B cell (primary cell): ENCODE measurements at regions not wholly inside any gene's neighbourhood (a gene's known extent, or its start where the extent isn't known, plus 50 kb on each side); places are given as distances from the start of the nearest gene placed in this dataset.

Experiments
- ATAC-seq: fragments of 200-7000 bp; cut with Tn5 transposase; one replicate; pipeline ENCODE4 v1.10.0; 2021; ENCODE audit warnings: low read depth, mild to moderate bottlenecking, moderate number of reproducible peaks, moderate library complexity
- CTCF ChIA-PET: fragments of 350-600 bp; sonication (Branson Sonifier 250); formaldehyde crosslinking; loops from one replicate; lab custom pipeline; 2021; ENCODE audit warnings: antibody characterized with exemption, inconsistent platforms; lab: Charles Lee
- POLR2A ChIA-PET: fragments of 350-600 bp; sonication (Branson Sonifier 250); formaldehyde crosslinking; loops from one replicate; lab custom pipeline; 2021; ENCODE audit warnings: antibody characterized with exemption; lab: Charles Lee
- DNase-seq: peaks from one replicate; pipeline ENCODE4 v3.0.0; 2013
- H2AFZ ChIP-seq: 2 replicates; pipeline ENCODE4 v1.6.1; 2012; ENCODE audit warnings: mild to moderate bottlenecking, low read depth, low read length; ENCODE audit not compliant: insufficient read depth, poor library complexity, severe bottlenecking
- H3K27ac ChIP-seq, 2 donors: 1 replicate in 1 of 2; 2 replicates in 1 of 2; pipeline ENCODE4 v1.5.1; 2012 to 2013; ENCODE audit warnings: low read length in 2 of 2, mild to moderate bottlenecking in 2 of 2, moderate library complexity in 1 of 2
- H3K27me3 ChIP-seq, 4 experiments: fragments of 200-600 bp in 1 of 4; sonication (generic) in 1 of 4; replicated peaks in 1 of 4; 1 replicate in 2 of 4; 2 replicates in 2 of 4; pipeline versions ENCODE4 v1.6.1 to v1.7.0; 2013 to 2016; ENCODE audit warnings: low read length in 3 of 4, mild to moderate bottlenecking in 2 of 4, mixed read lengths in 1 of 4, moderate library complexity in 1 of 4; ENCODE audit not compliant: insufficient read depth in 4 of 4, control insufficient read depth in 3 of 4; ENCODE audit errors: control extremely low read depth in 1 of 4
- H3K36me3 ChIP-seq, 2 experiments: replicated peaks in 1 of 2; 1 replicate in 1 of 2; 2 replicates in 1 of 2; pipeline versions ENCODE4 v1.6.1 to v1.7.1; 2013; ENCODE audit warnings: low read length in 1 of 2; ENCODE audit not compliant: insufficient read depth in 2 of 2, control insufficient read depth in 1 of 2; ENCODE audit errors: control extremely low read depth in 1 of 2, extremely low read depth in 1 of 2
- H3K4me1 ChIP-seq, 2 donors: fragments of 200-600 bp in 1 of 2; sonication (generic) in 1 of 2; 1 replicate in 1 of 2; 2 replicates in 1 of 2; pipeline versions ENCODE4 v1.5.1 to v1.6.1; 2013 to 2017; ENCODE audit warnings: low read length in 2 of 2; ENCODE audit not compliant: control insufficient read depth in 2 of 2, insufficient read depth in 2 of 2
- H3K4me2 ChIP-seq: replicated peaks from 2 replicates; pipeline ENCODE3; 2012; ENCODE audit warnings: mild to moderate bottlenecking, low read depth, low read length; ENCODE audit not compliant: poor library complexity, severe bottlenecking
- H3K4me3 ChIP-seq, 5 experiments: fragments of 200-600 bp in 1 of 5; sonication (generic) in 1 of 5; 1 replicate in 3 of 5; 2 replicates in 2 of 5; pipeline versions ENCODE4 v1.5.1 to v1.7.0; 2011 to 2016; ENCODE audit warnings: low read length in 4 of 5, mild to moderate bottlenecking in 4 of 5, low read depth in 2 of 5, control low read depth in 1 of 5, moderate library complexity in 1 of 5; ENCODE audit not compliant: insufficient read depth in 1 of 5; ENCODE audit errors: control extremely low read depth in 1 of 5, extremely low read depth in 1 of 5
- H3K79me2 ChIP-seq: fragments of 200-600 bp; sonication (generic); one replicate; pipeline ENCODE4 v1.6.0; 2016; ENCODE audit warnings: low read length; ENCODE audit not compliant: control insufficient read depth, insufficient read depth
- H3K9ac ChIP-seq: fragments of 200-600 bp; sonication (generic); 2 replicates; pipeline ENCODE4 v1.6.1; 2017; ENCODE audit warnings: mild to moderate bottlenecking, low read length, moderate library complexity
- H3K9me3 ChIP-seq, 3 donors: one replicate each; pipeline versions ENCODE4 v1.6.1 to v1.7.1; 2013; ENCODE audit warnings: low read length in 2 of 3; ENCODE audit not compliant: control insufficient read depth in 2 of 3, insufficient read depth in 1 of 3; ENCODE audit errors: control extremely low read depth in 1 of 3
- H4K20me1 ChIP-seq: 2 replicates; pipeline ENCODE4 v1.6.0; 2012; ENCODE audit warnings: mild to moderate bottlenecking, low read length; ENCODE audit not compliant: insufficient read depth, control insufficient read depth, poor library complexity, severe bottlenecking
- H3K27ac Mint-ChIP-seq: one replicate; pipeline ENCODE4 v1.8.0; 2021; ENCODE audit warnings: mixed read lengths
- H3K27me3 Mint-ChIP-seq: one replicate; pipeline ENCODE4 v1.8.0; 2021; ENCODE audit warnings: mixed read lengths
- H3K4me1 Mint-ChIP-seq: one replicate; pipeline ENCODE4 v1.8.0; 2021; ENCODE audit warnings: mixed read lengths
- H3K4me3 Mint-ChIP-seq: one replicate; pipeline ENCODE4 v1.8.0; 2021; ENCODE audit warnings: mixed read lengths
- H3K9me3 Mint-ChIP-seq: one replicate; pipeline ENCODE4 v1.8.0; 2022; ENCODE audit warnings: mixed read lengths; ENCODE audit not compliant: insufficient read depth
- EZH2 ChIP-seq: IDR thresholded peaks from 2 replicates; pipeline ENCODE4 v1.6.1; 2012; ENCODE audit warnings: borderline replicate concordance, low read depth, mild to moderate bottlenecking, moderate library complexity, low read length; ENCODE audit not compliant: insufficient read depth, poor library complexity, severe bottlenecking
- WGBS: methylation state at CpG from one replicate; pipeline ENCODE4 v1.1.5; 2013; ENCODE audit warnings: missing lambda C conversion rate; ENCODE audit not compliant: insufficient coverage; 5-methylcytosine and 5-hydroxymethylcytosine counted together
- intact Hi-C: fragments of 100-400 bp; cut with micrococcal nuclease; formaldehyde crosslinking; loops from one replicate; pipeline ENCODE4 v1.10.0; 2022
- TF ChIP-seq, protein P1 (sequence below): fragments of 200-600 bp; IDR thresholded peaks from one replicate; pipeline ENCODE4 v1.8.0; 2022; ENCODE audit warnings: antibody characterized with exemption, mild to moderate bottlenecking

DNA sequence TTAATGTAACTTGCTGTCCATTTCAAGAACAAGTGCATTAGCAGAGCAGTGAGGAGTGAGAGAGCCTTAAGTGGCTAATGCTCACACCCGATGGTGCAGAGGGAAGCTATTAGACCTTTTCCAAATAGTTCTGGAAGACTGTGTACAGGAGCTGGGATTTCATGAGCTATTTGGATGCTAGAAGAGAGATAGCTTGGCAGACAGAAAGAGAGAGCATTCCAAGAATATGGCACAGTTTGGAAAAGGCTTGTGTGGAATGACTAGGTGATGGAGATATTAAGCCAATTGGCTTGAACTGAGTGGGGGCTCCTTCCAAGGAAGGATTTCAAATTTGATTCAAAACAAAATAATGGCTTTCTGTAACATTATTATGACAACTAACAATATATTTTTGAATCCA, 1097.2 kb upstream of the TENM3 start:
- ChIA-PET POLR2A (no interaction called here), CTCF (interaction anchor here (0.9 to 1.4 kb wide), 4 partner anchors 9 to 1779 kb away, joined by 3 to 5 read pairs (median 3); no protein-coding TSS in a partner anchor)
- Histone ChIP-seq H2AFZ (no peak overlapping the region), H3K9ac (no peak overlapping the region), H3K4me3 (no peak overlapping the region), H3K27me3 (no peaks in the 10 kb centered on the region), H4K20me1 (no peaks in the 10 kb centered on the region), H3K9me3 (no peaks in the 10 kb centered on the region), H3K79me2 (no peaks in the 10 kb centered on the region), H3K4me1 (no peaks in the 10 kb centered on the region), H3K36me3 (no peaks in the 10 kb centered on the region), H3K4me2 (no peak overlapping the region), H3K27ac (no peak overlapping the region)
- DNase-seq (no peak), ATAC-seq (no peak)
- Mint-ChIP-seq H3K4me1 (no peaks in the 10 kb centered on the region), H3K27ac (no peak overlapping the region), H3K9me3 (no peaks in the 10 kb centered on the region), H3K4me3 (no peak overlapping the region), H3K27me3 (no peaks in the 10 kb centered on the region)
- no peak for TF ChIP-seq EZH2
- TF ChIP-seq, protein P1, sequence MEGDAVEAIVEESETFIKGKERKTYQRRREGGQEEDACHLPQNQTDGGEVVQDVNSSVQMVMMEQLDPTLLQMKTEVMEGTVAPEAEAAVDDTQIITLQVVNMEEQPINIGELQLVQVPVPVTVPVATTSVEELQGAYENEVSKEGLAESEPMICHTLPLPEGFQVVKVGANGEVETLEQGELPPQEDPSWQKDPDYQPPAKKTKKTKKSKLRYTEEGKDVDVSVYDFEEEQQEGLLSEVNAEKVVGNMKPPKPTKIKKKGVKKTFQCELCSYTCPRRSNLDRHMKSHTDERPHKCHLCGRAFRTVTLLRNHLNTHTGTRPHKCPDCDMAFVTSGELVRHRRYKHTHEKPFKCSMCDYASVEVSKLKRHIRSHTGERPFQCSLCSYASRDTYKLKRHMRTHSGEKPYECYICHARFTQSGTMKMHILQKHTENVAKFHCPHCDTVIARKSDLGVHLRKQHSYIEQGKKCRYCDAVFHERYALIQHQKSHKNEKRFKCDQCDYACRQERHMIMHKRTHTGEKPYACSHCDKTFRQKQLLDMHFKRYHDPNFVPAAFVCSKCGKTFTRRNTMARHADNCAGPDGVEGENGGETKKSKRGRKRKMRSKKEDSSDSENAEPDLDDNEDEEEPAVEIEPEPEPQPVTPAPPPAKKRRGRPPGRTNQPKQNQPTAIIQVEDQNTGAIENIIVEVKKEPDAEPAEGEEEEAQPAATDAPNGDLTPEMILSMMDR = no peak
- intact Hi-C loops = no loop called here
- 92% methylated on average over 1 of the region's 1 CpG for WGBS

DNA sequence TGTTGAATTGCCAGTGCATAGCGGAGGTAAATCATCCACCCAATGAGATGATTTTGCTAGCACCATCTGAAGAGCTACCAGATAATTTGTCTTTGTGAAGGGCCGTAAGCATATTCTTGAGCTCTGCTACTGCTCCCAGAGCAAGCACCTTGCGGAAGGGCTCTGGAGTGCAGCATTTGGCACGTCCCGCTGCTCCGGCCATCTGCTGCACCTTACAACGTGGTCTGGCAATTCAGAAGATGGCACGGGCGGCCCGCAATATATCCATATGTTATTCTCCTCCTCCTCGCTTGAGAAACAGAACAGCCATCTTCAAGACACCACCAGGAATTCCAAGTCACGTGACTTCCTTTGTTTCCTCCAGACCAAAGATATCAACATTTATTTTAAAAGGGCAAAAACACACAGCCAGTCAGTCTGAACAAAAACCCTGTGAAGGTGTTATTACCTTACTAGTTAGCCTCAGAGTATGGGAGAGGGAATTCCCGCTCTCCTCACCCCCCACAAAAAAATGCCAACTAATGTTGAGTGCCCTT, 1095.7 kb upstream of the TENM3 start:
- no peak overlapping the region for H3K4me3 ChIP-seq
- no peak overlapping the region for H3K27ac Mint-ChIP-seq
- no peak overlapping the region for H3K27ac ChIP-seq
- H3K27me3 Mint-ChIP-seq = no peaks in the 10 kb centered on the region
- no peak overlapping the region for H2AFZ ChIP-seq
- WGBS = 91% methylated on average over 11 of the region's 13 CpGs
- no peak for TF ChIP-seq EZH2
- POLR2A ChIA-PET = no interaction called here
- no peaks in the 10 kb centered on the region for H3K9me3 Mint-ChIP-seq
- H3K4me1 Mint-ChIP-seq = no peaks in the 10 kb centered on the region
- no peaks in the 10 kb centered on the region for H4K20me1 ChIP-seq
- intact Hi-C loops = no loop called here
- ATAC-seq = no peak
- H3K4me3 Mint-ChIP-seq = no peak overlapping the region
- no peaks in the 10 kb centered on the region for H3K27me3 ChIP-seq
- no peak for DNase-seq
- no peaks in the 10 kb centered on the region for H3K4me1 ChIP-seq
- H3K36me3 ChIP-seq = no peaks in the 10 kb centered on the region
- no peak overlapping the region for H3K9ac ChIP-seq
- peaks cover 0 to 3% (median 0%) of the 10 kb centered on the region in 3 donors for H3K9me3 ChIP-seq
- no peak overlapping the region for H3K4me2 ChIP-seq
- no peaks in the 10 kb centered on the region for H3K79me2 ChIP-seq
- CTCF ChIA-PET = interaction anchor here (1.4 kb wide), 1 partner anchor 14 kb away, joined by 5 read pairs; no protein-coding TSS in a partner anchor
